ENCODE measurements at regions not wholly inside any gene's neighbourhood (a gene's known extent, or its start where the extent isn't known, plus 50 kb on each side); places are given as distances from the start of the nearest gene placed in this dataset.

DNA sequence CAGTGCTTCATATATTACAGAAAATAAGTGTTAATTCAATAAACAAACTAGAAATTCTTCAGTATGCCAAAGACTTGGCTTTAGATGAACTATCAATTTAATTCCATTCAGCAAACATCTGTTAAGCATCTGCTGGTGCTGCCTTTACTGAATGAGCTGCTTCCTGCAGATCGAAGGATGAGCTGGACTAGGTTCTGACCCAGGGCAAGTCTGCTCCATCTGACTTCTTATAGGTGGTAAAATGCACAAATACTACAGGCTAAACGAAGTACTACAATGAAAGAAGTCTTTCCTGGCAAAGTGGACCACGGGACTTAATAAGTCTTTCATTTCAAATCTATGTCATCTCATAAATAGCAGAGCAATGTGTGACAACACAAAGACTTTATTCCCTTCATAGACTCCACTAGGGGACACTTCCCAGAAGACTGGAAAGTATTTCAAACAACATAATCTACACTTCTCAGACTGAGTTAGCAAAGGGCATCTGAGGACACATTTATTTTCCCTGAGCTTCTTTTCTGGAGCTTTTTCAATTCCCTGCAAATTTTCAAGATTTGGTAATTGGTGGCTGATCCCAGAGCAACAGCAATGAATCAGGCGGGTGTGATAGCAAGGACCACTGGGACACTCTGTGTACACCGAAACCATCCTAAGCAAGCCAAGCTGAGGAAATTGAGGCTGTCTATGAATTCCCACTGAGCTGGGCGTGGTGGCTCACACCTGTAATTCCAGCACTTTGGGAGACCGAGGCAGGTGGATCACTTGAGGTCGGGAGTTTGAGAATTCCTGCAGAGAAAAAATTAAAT lies 108.9 kb upstream of the FRMD4A start:
- Histone ChIP-seq H4K20me1 (ENCODE audit: control insufficient read depth, insufficient read depth, low read length, poor library complexity, severe bottlenecking) (no peaks in the 10 kb centered on the region), H3K9ac (ENCODE audit: low read length) (no peak overlapping the region), H3K4me3 (ENCODE audit: control extremely low read depth in 1 of 5, extremely low read depth in 1 of 5, insufficient read depth in 1 of 5, low read depth in 2 of 5, low read length in 4 of 5) (no peak overlapping the region), H3K36me3 (replicated peaks in 1 of 2; ENCODE audit: control extremely low read depth in 1 of 2, control insufficient read depth in 1 of 2, extremely low read depth in 1 of 2, insufficient read depth in 2 of 2, low read length in 1 of 2) (no peaks in the 10 kb centered on the region), H2AFZ (ENCODE audit: insufficient read depth, low read depth, low read length, poor library complexity, severe bottlenecking) (no peak overlapping the region), H3K27me3 (replicated peaks in 1 of 4; ENCODE audit: control extremely low read depth in 1 of 4, control insufficient read depth in 3 of 4, insufficient read depth in 4 of 4, low read length in 3 of 4) (peaks cover 0 to 8% (median 3%) of the 10 kb centered on the region in 4 experiments), H3K79me2 (ENCODE audit: control insufficient read depth, insufficient read depth, low read length) (no peaks in the 10 kb centered on the region), H3K9me3 (ENCODE audit: control extremely low read depth in 1 of 3, control insufficient read depth in 2 of 3, insufficient read depth in 1 of 3, low read length in 2 of 3) (no peaks in the 10 kb centered on the region), H3K27ac (ENCODE audit: low read length in 2 of 2) (no peak overlapping the region), H3K4me2 (replicated peaks; ENCODE audit: low read depth, low read length, poor library complexity, severe bottlenecking) (no peak overlapping the region), H3K4me1 (ENCODE audit: control insufficient read depth in 2 of 2, insufficient read depth in 2 of 2, low read length in 2 of 2) (no peaks in the 10 kb centered on the region)
- DNase-seq, result no peak
- POLR2A ChIA-PET, result no interaction called here
- ATAC-seq (ENCODE audit: low read depth), result no peak
- TF ChIP-seq, protein P1, sequence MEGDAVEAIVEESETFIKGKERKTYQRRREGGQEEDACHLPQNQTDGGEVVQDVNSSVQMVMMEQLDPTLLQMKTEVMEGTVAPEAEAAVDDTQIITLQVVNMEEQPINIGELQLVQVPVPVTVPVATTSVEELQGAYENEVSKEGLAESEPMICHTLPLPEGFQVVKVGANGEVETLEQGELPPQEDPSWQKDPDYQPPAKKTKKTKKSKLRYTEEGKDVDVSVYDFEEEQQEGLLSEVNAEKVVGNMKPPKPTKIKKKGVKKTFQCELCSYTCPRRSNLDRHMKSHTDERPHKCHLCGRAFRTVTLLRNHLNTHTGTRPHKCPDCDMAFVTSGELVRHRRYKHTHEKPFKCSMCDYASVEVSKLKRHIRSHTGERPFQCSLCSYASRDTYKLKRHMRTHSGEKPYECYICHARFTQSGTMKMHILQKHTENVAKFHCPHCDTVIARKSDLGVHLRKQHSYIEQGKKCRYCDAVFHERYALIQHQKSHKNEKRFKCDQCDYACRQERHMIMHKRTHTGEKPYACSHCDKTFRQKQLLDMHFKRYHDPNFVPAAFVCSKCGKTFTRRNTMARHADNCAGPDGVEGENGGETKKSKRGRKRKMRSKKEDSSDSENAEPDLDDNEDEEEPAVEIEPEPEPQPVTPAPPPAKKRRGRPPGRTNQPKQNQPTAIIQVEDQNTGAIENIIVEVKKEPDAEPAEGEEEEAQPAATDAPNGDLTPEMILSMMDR (IDR thresholded peaks at IDR 0.05), result no peak
- no peak for TF ChIP-seq EZH2 (IDR thresholded peaks at IDR 0.05; ENCODE audit: borderline replicate concordance, insufficient read depth, low read depth, low read length, poor library complexity, severe bottlenecking)
- intact Hi-C loops (cut with micrococcal nuclease), result no loop called here
- Mint-ChIP-seq H3K4me1 (no peaks in the 10 kb centered on the region), H3K27ac (no peak overlapping the region), H3K27me3 (peaks cover 45% of the 10 kb centered on the region), H3K4me3 (no peak overlapping the region), H3K9me3 (ENCODE audit: insufficient read depth) (no peaks in the 10 kb centered on the region)
- CTCF ChIA-PET, result no interaction called here
- 87% methylated on average over 4 of the region's 8 CpGs for WGBS (ENCODE audit: insufficient coverage)

DNA sequence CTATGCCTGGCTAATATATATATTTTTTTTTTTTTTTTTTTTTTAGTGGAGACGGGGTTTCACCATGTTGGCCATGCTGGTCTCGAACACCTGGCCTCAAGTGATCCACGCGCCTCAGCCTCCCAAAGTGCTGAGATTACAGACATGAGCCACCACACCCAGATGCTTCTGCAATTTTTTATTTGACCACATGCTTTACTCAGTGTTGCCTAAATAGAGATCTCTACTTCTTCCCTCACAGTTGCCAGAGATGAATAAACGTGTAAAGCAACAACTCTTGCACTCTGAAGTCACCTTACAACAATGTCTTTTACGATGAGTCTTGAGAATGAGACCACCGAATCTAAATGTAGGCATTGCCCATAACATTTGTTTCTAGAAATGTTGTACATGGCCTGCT lies 107.9 kb upstream of the FRMD4A start:
- no peak overlapping the region for H3K27ac ChIP-seq (ENCODE audit: low read length in 2 of 2)
- no peak overlapping the region for H3K27ac Mint-ChIP-seq
- peaks cover 51% of the 10 kb centered on the region for H3K27me3 Mint-ChIP-seq
- no peaks in the 10 kb centered on the region for H3K4me1 ChIP-seq (ENCODE audit: control insufficient read depth in 2 of 2, insufficient read depth in 2 of 2, low read length in 2 of 2)
- H3K4me1 Mint-ChIP-seq, result no peaks in the 10 kb centered on the region
- H3K9me3 ChIP-seq (ENCODE audit: control extremely low read depth in 1 of 3, control insufficient read depth in 2 of 3, insufficient read depth in 1 of 3, low read length in 2 of 3), result no peaks in the 10 kb centered on the region
- H3K4me2 ChIP-seq (replicated peaks; ENCODE audit: low read depth, low read length, poor library complexity, severe bottlenecking), result no peak overlapping the region
- 100% methylated on average over 2 of the region's 7 CpGs for WGBS (ENCODE audit: insufficient coverage)
- no peak overlapping the region for H3K4me3 Mint-ChIP-seq
- no peak overlapping the region for H3K4me3 ChIP-seq (ENCODE audit: control extremely low read depth in 1 of 5, extremely low read depth in 1 of 5, insufficient read depth in 1 of 5, low read depth in 2 of 5, low read length in 4 of 5)
- intact Hi-C loops (cut with micrococcal nuclease), result no loop called here
- H2AFZ ChIP-seq (ENCODE audit: insufficient read depth, low read depth, low read length, poor library complexity, severe bottlenecking), result no peak overlapping the region
- H3K9me3 Mint-ChIP-seq (ENCODE audit: insufficient read depth), result no peaks in the 10 kb centered on the region
- no peaks in the 10 kb centered on the region for H3K36me3 ChIP-seq (replicated peaks in 1 of 2; ENCODE audit: control extremely low read depth in 1 of 2, control insufficient read depth in 1 of 2, extremely low read depth in 1 of 2, insufficient read depth in 2 of 2, low read length in 1 of 2)
- ATAC-seq (ENCODE audit: low read depth) (no peak), DNase-seq (no peak)
- ChIA-PET POLR2A (interaction anchor here (0.5 kb wide), 1 partner anchor 656 kb away, joined by 3 read pairs; no protein-coding TSS in a partner anchor), CTCF (no interaction called here)
- H4K20me1 ChIP-seq (ENCODE audit: control insufficient read depth, insufficient read depth, low read length, poor library complexity, severe bottlenecking), result no peaks in the 10 kb centered on the region
- no peak for TF ChIP-seq EZH2 (IDR thresholded peaks at IDR 0.05; ENCODE audit: borderline replicate concordance, insufficient read depth, low read depth, low read length, poor library complexity, severe bottlenecking)
- TF ChIP-seq, protein P1 (IDR thresholded peaks at IDR 0.05), result no peak
- no peaks in the 10 kb centered on the region for H3K79me2 ChIP-seq (ENCODE audit: control insufficient read depth, insufficient read depth, low read length)
- H3K27me3 ChIP-seq (replicated peaks in 1 of 4; ENCODE audit: control extremely low read depth in 1 of 4, control insufficient read depth in 3 of 4, insufficient read depth in 4 of 4, low read length in 3 of 4), result peaks cover 0 to 8% (median 3%) of the 10 kb centered on the region in 4 experiments
- H3K9ac ChIP-seq (ENCODE audit: low read length), result no peak overlapping the region

Measured in B cell (primary cell).